ENCODE measurements at regions not wholly inside any gene's neighbourhood (a gene's known extent, or its start where the extent isn't known, plus 50 kb on each side); places are given as distances from the start of the nearest gene placed in this dataset.

DNA sequence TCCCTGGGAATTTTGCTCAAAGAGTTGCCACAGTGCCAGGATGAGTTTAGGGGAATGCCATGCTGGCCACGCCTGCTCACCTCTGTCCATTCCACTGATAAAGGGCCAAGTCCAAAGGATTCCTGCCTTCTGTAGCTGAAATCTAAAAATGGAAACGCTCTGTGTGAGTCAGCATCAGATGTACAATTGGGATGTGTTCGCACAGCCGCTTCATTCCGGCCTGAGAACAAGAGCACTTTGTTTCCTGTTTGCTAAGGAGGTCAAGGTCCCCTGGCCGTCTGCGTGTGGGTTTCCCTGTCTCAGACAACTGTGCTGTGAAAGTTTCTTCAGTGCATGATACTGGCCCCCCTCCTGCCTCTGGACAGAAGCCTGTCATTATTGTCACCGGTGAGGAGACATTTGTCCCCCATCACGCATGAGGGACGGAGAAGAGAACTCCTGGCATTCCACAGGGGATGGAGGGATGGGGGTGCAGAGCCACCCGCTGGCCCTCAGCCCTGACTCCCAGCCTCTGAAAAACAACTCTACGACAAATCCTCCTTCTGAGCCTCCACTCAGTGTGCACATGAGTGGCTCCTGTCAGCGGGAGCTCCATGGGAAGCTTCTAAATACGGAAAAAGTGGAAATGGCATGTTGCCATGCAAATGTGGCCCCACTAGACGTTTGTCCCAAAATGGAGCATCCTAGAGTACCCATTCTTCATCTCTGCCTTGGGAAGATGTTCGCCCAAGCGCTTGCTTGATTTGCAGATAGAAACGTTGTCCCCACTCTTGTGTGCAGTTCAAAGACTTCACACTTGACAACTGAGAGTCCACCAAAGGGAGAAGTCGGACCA lies 143.5 kb upstream of the AFDN start:
- TF ChIP-seq, protein P1, sequence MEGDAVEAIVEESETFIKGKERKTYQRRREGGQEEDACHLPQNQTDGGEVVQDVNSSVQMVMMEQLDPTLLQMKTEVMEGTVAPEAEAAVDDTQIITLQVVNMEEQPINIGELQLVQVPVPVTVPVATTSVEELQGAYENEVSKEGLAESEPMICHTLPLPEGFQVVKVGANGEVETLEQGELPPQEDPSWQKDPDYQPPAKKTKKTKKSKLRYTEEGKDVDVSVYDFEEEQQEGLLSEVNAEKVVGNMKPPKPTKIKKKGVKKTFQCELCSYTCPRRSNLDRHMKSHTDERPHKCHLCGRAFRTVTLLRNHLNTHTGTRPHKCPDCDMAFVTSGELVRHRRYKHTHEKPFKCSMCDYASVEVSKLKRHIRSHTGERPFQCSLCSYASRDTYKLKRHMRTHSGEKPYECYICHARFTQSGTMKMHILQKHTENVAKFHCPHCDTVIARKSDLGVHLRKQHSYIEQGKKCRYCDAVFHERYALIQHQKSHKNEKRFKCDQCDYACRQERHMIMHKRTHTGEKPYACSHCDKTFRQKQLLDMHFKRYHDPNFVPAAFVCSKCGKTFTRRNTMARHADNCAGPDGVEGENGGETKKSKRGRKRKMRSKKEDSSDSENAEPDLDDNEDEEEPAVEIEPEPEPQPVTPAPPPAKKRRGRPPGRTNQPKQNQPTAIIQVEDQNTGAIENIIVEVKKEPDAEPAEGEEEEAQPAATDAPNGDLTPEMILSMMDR (IDR thresholded peaks at IDR 0.05): no peak
- peak in 2 of 4 donors; percentile 48 to 65 for TF ChIP-seq POLR2AphosphoS5 (IDR thresholded peaks at IDR 0.05)
